Astrocyte of the spinal cord (primary cell): ENCODE measurements at regions not wholly inside any gene's neighbourhood (a gene's known extent, or its start where the extent isn't known, plus 50 kb on each side); places are given as distances from the start of the nearest gene placed in this dataset.
"Not testable (repeated sequence)": the region's sequence is repeated elsewhere in the genome, so short reads cannot be mapped to it uniquely, and the experiment has no call there.

Experiments
- DNase-seq: peaks from one replicate; pipeline ENCODE4 v3.0.0; 2011; ENCODE audit warnings: low read depth, low spot score
- H3K4me3 ChIP-seq: 2 replicates; pipeline ENCODE4 v1.5.1; 2011; ENCODE audit warnings: low read depth, mild to moderate bottlenecking, low read length, moderate library complexity
- in situ Hi-C: cut with HindIII; loops from 2 replicates; pipeline ENCODE4 v1.10.0; 2017; ENCODE audit warnings: low sequenced_read_pairs
- TF ChIP-seq, protein P1 (sequence below): IDR thresholded peaks from 2 replicates; pipeline ENCODE4 v1.5.1; 2012; ENCODE audit warnings: low read depth, mild to moderate bottlenecking, low read length, inconsistent platforms

DNA sequence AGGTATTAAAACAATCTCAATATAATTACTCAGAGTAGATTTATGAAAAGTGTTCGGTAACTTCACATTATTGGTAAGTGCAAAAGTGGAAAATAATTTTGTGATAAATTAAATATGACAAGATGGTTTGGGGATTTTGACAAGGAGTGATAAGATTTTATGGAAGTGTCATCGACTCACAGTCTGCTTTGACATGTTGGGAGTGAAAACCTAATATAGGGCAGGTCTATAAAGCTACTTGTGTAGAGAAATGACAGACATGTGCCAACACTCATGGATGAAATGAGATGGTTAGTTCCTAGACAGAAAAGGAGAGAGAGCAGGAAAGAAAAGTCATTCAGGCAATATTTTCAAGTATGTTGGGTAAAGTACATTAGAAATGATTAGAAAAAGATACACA is 456.8 kb downstream of the TRAM1L1 start:
- in situ Hi-C loops: no loop called here
- no peak for DNase-seq
- TF ChIP-seq, protein P1, sequence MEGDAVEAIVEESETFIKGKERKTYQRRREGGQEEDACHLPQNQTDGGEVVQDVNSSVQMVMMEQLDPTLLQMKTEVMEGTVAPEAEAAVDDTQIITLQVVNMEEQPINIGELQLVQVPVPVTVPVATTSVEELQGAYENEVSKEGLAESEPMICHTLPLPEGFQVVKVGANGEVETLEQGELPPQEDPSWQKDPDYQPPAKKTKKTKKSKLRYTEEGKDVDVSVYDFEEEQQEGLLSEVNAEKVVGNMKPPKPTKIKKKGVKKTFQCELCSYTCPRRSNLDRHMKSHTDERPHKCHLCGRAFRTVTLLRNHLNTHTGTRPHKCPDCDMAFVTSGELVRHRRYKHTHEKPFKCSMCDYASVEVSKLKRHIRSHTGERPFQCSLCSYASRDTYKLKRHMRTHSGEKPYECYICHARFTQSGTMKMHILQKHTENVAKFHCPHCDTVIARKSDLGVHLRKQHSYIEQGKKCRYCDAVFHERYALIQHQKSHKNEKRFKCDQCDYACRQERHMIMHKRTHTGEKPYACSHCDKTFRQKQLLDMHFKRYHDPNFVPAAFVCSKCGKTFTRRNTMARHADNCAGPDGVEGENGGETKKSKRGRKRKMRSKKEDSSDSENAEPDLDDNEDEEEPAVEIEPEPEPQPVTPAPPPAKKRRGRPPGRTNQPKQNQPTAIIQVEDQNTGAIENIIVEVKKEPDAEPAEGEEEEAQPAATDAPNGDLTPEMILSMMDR: no peak
- H3K4me3 ChIP-seq: no peak overlapping the region

DNA sequence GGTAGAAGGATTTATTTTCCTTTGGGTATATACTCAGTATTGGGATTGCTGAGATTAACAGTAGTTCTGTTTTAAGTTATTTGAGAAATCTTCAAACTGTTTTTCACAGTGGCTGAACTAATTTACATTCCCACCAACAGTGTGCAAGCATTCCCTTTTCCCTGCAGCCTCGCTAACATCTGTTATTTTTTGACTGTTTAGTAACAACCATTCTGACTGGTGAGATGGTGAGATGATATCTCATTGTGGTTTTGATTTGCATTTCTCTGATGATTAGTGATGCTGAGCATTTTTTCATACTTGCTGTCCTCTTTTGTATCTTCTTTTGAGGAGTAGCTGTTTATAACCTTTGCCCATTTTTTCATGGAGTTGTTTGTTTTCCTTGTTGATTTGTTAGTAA is 457.8 kb downstream of the TRAM1L1 start:
- in situ Hi-C loops: no loop called here
- TF ChIP-seq, protein P1: no peak

DNA sequence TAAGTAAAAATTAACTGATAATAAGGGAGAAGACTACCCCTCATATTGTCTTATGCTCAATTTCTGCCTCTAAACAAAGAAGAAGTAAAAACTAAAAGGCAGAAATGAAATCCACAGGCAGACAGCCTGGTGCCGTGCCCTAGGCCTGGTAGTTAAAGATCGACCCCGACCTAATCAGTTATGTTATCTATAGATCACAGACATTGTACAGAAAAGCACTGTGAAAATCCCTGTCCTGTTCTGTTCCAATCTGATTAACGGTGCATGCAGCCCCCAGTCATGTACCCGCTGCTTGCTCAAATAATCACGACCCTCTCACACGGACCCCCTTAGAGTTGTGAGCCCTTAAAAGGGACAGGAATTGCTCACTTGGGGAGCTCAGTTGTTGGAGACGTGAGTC is 465.9 kb downstream of the TRAM1L1 start:
- in situ Hi-C loops, H3K4me3 ChIP-seq, DNase-seq: not testable (repeated sequence)

More for the DNA sequence above, 457.8 kb downstream of the TRAM1L1 start:
- no peak for DNase-seq
- H3K4me3 ChIP-seq: no peak overlapping the region

DNA sequence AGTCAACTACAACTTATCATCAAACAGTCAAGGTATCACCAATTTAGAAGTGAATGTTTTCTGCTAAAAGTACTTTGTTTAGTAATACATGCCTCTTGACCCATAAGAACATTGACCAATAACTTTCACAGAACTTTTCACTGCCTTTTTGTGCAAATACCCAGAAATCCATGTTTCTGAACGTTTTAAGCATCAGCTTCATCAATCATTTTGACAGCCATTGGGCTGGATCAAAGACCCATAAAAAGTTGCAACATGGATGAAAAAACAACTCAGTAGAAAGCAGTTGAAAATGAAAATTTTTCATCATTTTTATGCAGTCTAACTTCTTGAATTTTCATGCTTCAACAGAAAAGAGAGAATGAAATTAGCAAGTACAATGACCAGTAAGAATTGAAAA is 466.7 kb downstream of the TRAM1L1 start:
- TF ChIP-seq, protein P1: no peak
- no peak for DNase-seq
- no peak overlapping the region for H3K4me3 ChIP-seq
- in situ Hi-C loops: no loop called here

DNA sequence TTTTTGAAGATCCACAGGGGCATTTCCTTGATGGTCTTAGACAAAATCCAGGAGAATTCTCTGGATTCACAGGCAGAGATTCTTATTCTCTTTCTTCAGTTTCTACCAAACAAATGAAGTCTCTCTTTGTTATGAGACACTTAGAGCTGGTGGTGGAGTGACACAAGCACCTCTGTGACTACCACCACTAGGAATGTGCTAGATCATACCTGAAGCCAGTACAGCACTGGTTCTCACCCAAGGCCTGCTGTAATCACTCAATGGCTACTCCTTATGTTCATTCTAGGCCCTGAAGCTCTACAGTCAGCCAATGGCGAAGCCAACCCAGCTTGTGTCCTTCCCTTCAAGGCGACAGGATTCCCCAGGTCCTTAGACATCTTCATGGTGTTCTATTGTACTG is 482.3 kb downstream of the TRAM1L1 start:
- in situ Hi-C loops: no loop called here
- H3K4me3 ChIP-seq: no peak overlapping the region
- DNase-seq: no peak
- TF ChIP-seq, protein P1: no peak

DNA sequence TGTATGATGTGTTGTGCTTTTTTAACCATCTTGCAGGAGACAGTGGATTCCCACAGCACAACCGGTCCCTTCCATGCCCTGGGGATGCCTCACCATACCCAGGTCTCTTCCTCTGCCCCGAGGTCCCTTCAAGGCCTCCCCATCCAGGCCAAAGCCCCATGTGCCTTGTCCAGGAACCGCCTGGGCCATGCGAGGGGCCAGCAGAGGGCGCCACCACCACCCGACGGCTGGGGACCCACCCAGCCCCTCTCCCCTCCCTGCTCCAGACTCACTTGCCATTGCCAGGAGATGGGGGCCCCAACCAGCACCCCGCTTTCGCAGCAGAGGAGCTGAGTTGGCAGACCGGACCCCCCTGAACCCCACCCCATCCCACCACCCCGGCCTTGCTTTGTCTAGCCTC is 485.5 kb downstream of the TRAM1L1 start:
- no peak for DNase-seq
- H3K4me3 ChIP-seq: no peak overlapping the region
- in situ Hi-C loops: no loop called here
- TF ChIP-seq, protein P1: no peak

DNA sequence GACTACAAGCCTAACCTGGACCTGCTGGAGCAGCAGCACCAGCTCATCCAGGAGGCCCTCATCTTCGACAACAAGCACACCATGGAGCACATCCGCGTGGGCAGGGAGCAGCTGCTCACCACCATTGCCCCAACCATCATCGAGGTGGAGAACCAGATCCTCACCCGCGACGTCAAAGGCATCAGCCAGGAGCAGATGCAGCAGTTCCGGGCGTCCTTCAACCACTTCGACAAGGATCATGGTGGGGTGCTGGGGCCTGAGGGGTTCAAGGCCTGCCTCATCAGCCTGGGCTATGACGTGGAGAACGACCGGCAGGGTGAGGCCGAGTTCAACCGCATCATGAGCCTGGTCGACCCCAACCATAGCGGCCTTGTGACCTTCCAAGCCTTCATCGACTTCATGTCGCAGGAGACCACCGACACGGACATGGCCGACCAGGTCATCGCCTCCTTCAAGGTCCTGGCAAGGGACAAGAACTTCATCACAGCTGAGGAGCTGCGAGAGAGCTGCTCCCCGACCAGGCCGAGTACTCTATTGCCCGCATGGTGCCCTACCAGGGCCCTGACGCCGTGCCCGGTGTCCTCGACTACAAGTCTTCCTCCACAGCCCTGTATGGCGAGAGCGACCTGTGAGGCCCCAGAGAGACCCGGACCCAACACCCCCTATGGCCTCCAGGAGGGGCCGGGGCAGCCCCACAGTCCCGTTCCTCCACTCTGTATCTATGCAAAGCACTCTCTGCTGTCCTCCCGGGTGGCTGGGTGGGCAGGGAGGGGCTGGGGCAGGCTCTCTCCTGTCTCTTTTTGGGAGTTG is 486.2 kb downstream of the TRAM1L1 start:
- no peak for DNase-seq
- TF ChIP-seq, protein P1: no peak
- in situ Hi-C loops: no loop called here
- no peak overlapping the region for H3K4me3 ChIP-seq
